H9 (cell line): ENCODE measurements at regions not wholly inside any gene's neighbourhood (a gene's known extent, or its start where the extent isn't known, plus 50 kb on each side); places are given as distances from the start of the nearest gene placed in this dataset.

Experiments
- DNase-seq: peaks from one replicate; pipeline ENCODE4 v3.0.0-alpha.2; 2017
- H2AFZ ChIP-seq: one replicate; pipeline ENCODE4 v1.6.1; 2013; ENCODE audit warnings: mild to moderate bottlenecking, low read length, control low read depth, moderate library complexity
- H2AK5ac ChIP-seq: 2 replicates; pipeline ENCODE4 v1.6.1; 2013; ENCODE audit warnings: low read length, control low read depth, mixed read lengths; ENCODE audit not compliant: insufficient read length
- H2BK120ac ChIP-seq: one replicate; pipeline ENCODE4 v1.6.1; 2013; ENCODE audit warnings: low read depth, mild to moderate bottlenecking, low read length, control low read depth, inconsistent platforms; ENCODE audit not compliant: poor library complexity, severe bottlenecking
- H2BK12ac ChIP-seq: 2 replicates; pipeline ENCODE4 v1.6.1; 2013; ENCODE audit warnings: low read length, control low read depth, mixed read lengths, low read depth; ENCODE audit not compliant: insufficient read length
- H2BK15ac ChIP-seq: 2 replicates; pipeline ENCODE4 v1.6.1; 2013; ENCODE audit warnings: low read depth, low read length, control low read depth
- H2BK20ac ChIP-seq: one replicate; pipeline ENCODE4 v1.6.1; 2013; ENCODE audit warnings: low read depth, mild to moderate bottlenecking, low read length, control low read depth, inconsistent platforms; ENCODE audit not compliant: poor library complexity, severe bottlenecking
- H2BK5ac ChIP-seq: 2 replicates; pipeline ENCODE4 v1.6.1; 2013; ENCODE audit warnings: low read length, control low read depth, mixed read lengths; ENCODE audit not compliant: insufficient read length
- H3K14ac ChIP-seq: 2 replicates; pipeline ENCODE4 v1.6.1; 2013; ENCODE audit warnings: low read length, control low read depth; ENCODE audit not compliant: insufficient read depth
- H3K18ac ChIP-seq: 2 replicates; pipeline ENCODE4 v1.6.1; 2013; ENCODE audit warnings: low read depth, mild to moderate bottlenecking, mixed read lengths, low read length, control low read depth; ENCODE audit not compliant: insufficient read length
- H3K23ac ChIP-seq: 2 replicates; pipeline ENCODE4 v1.6.1; 2013; ENCODE audit warnings: low read length, control low read depth, mixed read lengths, low read depth; ENCODE audit not compliant: insufficient read length
- H3K23me2 ChIP-seq: 2 replicates; pipeline ENCODE4 v1.6.1; 2013; ENCODE audit warnings: low read depth, mild to moderate bottlenecking, mixed read lengths, low read length, control low read depth; ENCODE audit not compliant: insufficient read length, poor library complexity, severe bottlenecking
- H3K27ac ChIP-seq: 2 replicates; pipeline ENCODE4 v1.5.1; 2013; ENCODE audit warnings: low read length, control low read depth, mixed read lengths, low read depth; ENCODE audit not compliant: insufficient read length
- H3K27me3 ChIP-seq: 2 replicates; pipeline ENCODE4 v1.6.1; 2013; ENCODE audit warnings: low read length, control low read depth, inconsistent platforms; ENCODE audit not compliant: insufficient read depth
- H3K4ac ChIP-seq: 2 replicates; pipeline ENCODE4 v1.6.1; 2013; ENCODE audit warnings: low read depth, mild to moderate bottlenecking, control low read depth, inconsistent platforms, low read length, moderate library complexity
- H3K4me1 ChIP-seq: 2 replicates; pipeline ENCODE4 v1.6.1; 2013; ENCODE audit warnings: low read length, control low read depth, inconsistent platforms; ENCODE audit not compliant: insufficient read depth
- H3K4me2 ChIP-seq: 2 replicates; pipeline ENCODE4 v1.6.1; 2013; ENCODE audit warnings: low read length, control low read depth, mixed read lengths; ENCODE audit not compliant: insufficient read length, insufficient read depth
- H3K56ac ChIP-seq: 2 replicates; pipeline ENCODE4 v1.6.1; 2013; ENCODE audit warnings: low read depth, mild to moderate bottlenecking, mixed read lengths, low read length, control low read depth; ENCODE audit not compliant: insufficient read length
- H3K79me1 ChIP-seq: 2 replicates; pipeline ENCODE4 v1.6.1; 2013; ENCODE audit warnings: low read depth, mild to moderate bottlenecking, moderate library complexity, low read length, control low read depth, inconsistent platforms; ENCODE audit not compliant: insufficient read depth, poor library complexity, severe bottlenecking
- H3K79me2 ChIP-seq: 2 replicates; pipeline ENCODE4 v1.6.1; 2013; ENCODE audit warnings: low read length, control low read depth, inconsistent platforms; ENCODE audit not compliant: insufficient read depth
- H3K9ac ChIP-seq: 2 replicates; pipeline ENCODE4 v1.6.1; 2013; ENCODE audit warnings: low read length, control low read depth, mixed read lengths; ENCODE audit not compliant: insufficient read length; ENCODE audit errors: extremely low read depth
- H3K9me3 ChIP-seq: one replicate; pipeline ENCODE4 v1.6.1; 2013; ENCODE audit warnings: low read depth, low read length, inconsistent platforms; ENCODE audit not compliant: control insufficient read depth
- H3T11ph ChIP-seq: one replicate; pipeline ENCODE4 v1.6.1; 2013; ENCODE audit warnings: mild to moderate bottlenecking, low read length, control low read depth, inconsistent platforms
- H4K20me1 ChIP-seq: one replicate; pipeline ENCODE4 v1.6.1; 2013; ENCODE audit not compliant: control insufficient read depth, insufficient read length, insufficient read depth
- H4K5ac ChIP-seq: 2 replicates; pipeline ENCODE4 v1.6.1; 2013; ENCODE audit warnings: low read depth, mild to moderate bottlenecking, mixed read lengths, low read length, control low read depth; ENCODE audit not compliant: insufficient read length
- H4K8ac ChIP-seq: replicated peaks from 2 replicates; pipeline ENCODE4 v1.6.1; 2013; ENCODE audit warnings: low read length, control low read depth, mixed read lengths, low read depth; ENCODE audit not compliant: insufficient read length
- H4K91ac ChIP-seq: 2 replicates; pipeline ENCODE4 v1.6.1; 2013; ENCODE audit warnings: low read depth, mild to moderate bottlenecking, moderate library complexity, mixed read lengths, low read length, control low read depth; ENCODE audit not compliant: insufficient read length
- H3K27ac Mint-ChIP-seq, 3 experiments: 2 replicates in 2 of 3; 3 replicates in 1 of 3; pipeline ENCODE4 v1.8.0; 2020 to 2021; ENCODE audit warnings: mixed read lengths in 3 of 3, mild to moderate bottlenecking in 1 of 3, moderate library complexity in 1 of 3
- H3K27me3 Mint-ChIP-seq: 2 replicates; pipeline ENCODE4 v1.8.0; 2021; ENCODE audit warnings: low read depth, mild to moderate bottlenecking, moderate library complexity, mixed read lengths
- H3K36me3 Mint-ChIP-seq, 3 experiments: 2 replicates in 2 of 3; 3 replicates in 1 of 3; pipeline ENCODE4 v1.8.0; 2020 to 2021; ENCODE audit warnings: low read depth in 3 of 3, mixed read lengths in 3 of 3; ENCODE audit not compliant: insufficient read depth in 1 of 3
- H3K4me1 Mint-ChIP-seq, 2 experiments: 2 replicates each; pipeline ENCODE4 v1.8.0; 2020; ENCODE audit warnings: mixed read lengths in 2 of 2
- H3K4me3 Mint-ChIP-seq, 2 experiments: 2 replicates in 1 of 2; 3 replicates in 1 of 2; pipeline ENCODE4 v1.8.0; 2020 to 2021; ENCODE audit warnings: mild to moderate bottlenecking in 2 of 2, mixed read lengths in 2 of 2, moderate library complexity in 1 of 2
- H3K9me3 Mint-ChIP-seq, 2 experiments: 2 replicates in 1 of 2; 3 replicates in 1 of 2; pipeline ENCODE4 v1.8.0; 2020; ENCODE audit warnings: mild to moderate bottlenecking in 2 of 2, mixed read lengths in 2 of 2, moderate library complexity in 1 of 2
- WGBS: extraction: QIAGEN DNeasy Blood & Tissue Kit; methylation state at CpG from one replicate; pipeline ENCODE4 v1.1.7; 2013; ENCODE audit warnings: missing lambda C conversion rate, low lambda C conversion rate, mixed read lengths; ENCODE audit not compliant: insufficient read length; ENCODE audit errors: extremely low coverage; 5-methylcytosine and 5-hydroxymethylcytosine counted together
- TF ChIP-seq, protein P1 (sequence below): fragments of 200-600 bp; sonication (generic); conservative IDR thresholded peaks from 3 replicates; pipeline ENCODE4 v1.8.0; 2021; ENCODE audit warnings: antibody characterized with exemption, mild to moderate bottlenecking

DNA sequence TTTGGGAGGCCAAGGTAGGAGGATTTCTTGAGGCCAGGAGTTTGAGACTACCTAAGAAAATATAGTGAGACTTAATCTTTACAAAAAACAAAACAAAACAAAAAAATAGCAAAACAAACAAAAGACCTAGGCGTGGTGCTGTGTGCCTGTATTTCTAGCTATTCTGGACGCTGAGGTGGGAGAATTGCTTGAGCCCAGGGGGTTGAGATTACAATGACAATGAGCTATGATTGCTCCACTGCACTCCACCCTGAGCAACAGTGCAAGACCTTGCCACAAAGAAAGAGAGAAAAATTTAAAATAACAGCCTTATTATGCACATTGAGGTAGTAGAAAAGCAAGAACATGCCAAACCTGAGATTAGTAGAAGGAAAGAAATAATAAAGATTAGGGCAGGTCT lies 657.7 kb downstream of the PDHA2 start:
- Histone ChIP-seq H2BK12ac (no peak overlapping the region), H3K27me3 (no peaks in the 10 kb centered on the region), H4K91ac (no peak overlapping the region), H3K18ac (no peak overlapping the region), H3K9me3 (no peaks in the 10 kb centered on the region), H3K9ac (no peak overlapping the region), H3K56ac (no peak overlapping the region), H3K14ac (no peak overlapping the region), H3K27ac (no peak overlapping the region), H2BK120ac (no peak overlapping the region), H4K8ac (no peak overlapping the region), H2AK5ac (no peak overlapping the region), H3K4me2 (no peak overlapping the region), H3T11ph (no peak overlapping the region), H3K79me1 (no peaks in the 10 kb centered on the region), H2AFZ (no peak overlapping the region), H3K4ac (no peak overlapping the region), H2BK20ac (no peak overlapping the region), H2BK15ac (no peak overlapping the region), H3K23me2 (no peaks in the 10 kb centered on the region), H2BK5ac (no peak overlapping the region), H3K4me1 (no peaks in the 10 kb centered on the region), H4K5ac (no peak overlapping the region), H3K79me2 (no peaks in the 10 kb centered on the region), H3K23ac (no peak overlapping the region), H4K20me1 (no peaks in the 10 kb centered on the region)
- Mint-ChIP-seq H3K9me3 (peaks cover 17 to 29% of the 10 kb centered on the region in 2 experiments; a peak in 4 of 5 replicates), H3K4me1 (peaks cover 5 to 9% of the 10 kb centered on the region in 2 experiments), H3K4me3 (no peak overlapping the region), H3K27ac (peak overlapping the region in 2 of 3 experiments; percentile 38 to 50; a peak in 3 of 7 replicates), H3K27me3 (no peaks in the 10 kb centered on the region), H3K36me3 (peaks cover 5 to 43% (median 9%) of the 10 kb centered on the region in 3 experiments; a peak in 4 of 7 replicates)
- whole genome bisulfite sequencing = no CpG with 5 or more reads among the region's 2 CpGs
- no peak for DNase-seq
- TF ChIP-seq, protein P1, sequence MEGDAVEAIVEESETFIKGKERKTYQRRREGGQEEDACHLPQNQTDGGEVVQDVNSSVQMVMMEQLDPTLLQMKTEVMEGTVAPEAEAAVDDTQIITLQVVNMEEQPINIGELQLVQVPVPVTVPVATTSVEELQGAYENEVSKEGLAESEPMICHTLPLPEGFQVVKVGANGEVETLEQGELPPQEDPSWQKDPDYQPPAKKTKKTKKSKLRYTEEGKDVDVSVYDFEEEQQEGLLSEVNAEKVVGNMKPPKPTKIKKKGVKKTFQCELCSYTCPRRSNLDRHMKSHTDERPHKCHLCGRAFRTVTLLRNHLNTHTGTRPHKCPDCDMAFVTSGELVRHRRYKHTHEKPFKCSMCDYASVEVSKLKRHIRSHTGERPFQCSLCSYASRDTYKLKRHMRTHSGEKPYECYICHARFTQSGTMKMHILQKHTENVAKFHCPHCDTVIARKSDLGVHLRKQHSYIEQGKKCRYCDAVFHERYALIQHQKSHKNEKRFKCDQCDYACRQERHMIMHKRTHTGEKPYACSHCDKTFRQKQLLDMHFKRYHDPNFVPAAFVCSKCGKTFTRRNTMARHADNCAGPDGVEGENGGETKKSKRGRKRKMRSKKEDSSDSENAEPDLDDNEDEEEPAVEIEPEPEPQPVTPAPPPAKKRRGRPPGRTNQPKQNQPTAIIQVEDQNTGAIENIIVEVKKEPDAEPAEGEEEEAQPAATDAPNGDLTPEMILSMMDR = no peak
